HCT116 (cell line): ENCODE measurements at regions not wholly inside any gene's neighbourhood (a gene's known extent, or its start where the extent isn't known, plus 50 kb on each side); places are given as distances from the start of the nearest gene placed in this dataset.

Experiments
- ATAC-seq: fragments of 200-7000 bp; cut with Tn5 transposase; 2 replicates; pipeline ENCODE4 v1.9.1; 2020; ENCODE audit warnings: mild to moderate bottlenecking, moderate library complexity
- BruUV-seq: library from RNA; stranded (reverse); fragments of 400-500 nt; replicated peaks from 2 replicates; lab custom pipeline; 2021; lab: Mats Ljungman, UMichigan
- CTCF ChIA-PET: fragments of 300-600 bp; sonication (Branson Sonifier 250); formaldehyde crosslinking; loops from one replicate; lab custom pipeline; 2021; ENCODE audit warnings: antibody characterized with exemption; lab: Charles Lee
- POLR2A ChIA-PET: fragments of 300-600, 350-600 bp; sonication (Branson Sonifier 250); formaldehyde crosslinking; loops from one replicate; lab custom pipeline; 2021; ENCODE audit warnings: antibody characterized with exemption; lab: Charles Lee
- RAD21 ChIA-PET, 2 experiments: fragments of 300-600 bp; sonication (Branson Sonifier 250); formaldehyde crosslinking; loops; one replicate each; lab custom pipeline; 2023; ENCODE audit warnings: low total read pairs in 2 of 2; ENCODE audit not compliant: uncharacterized antibody in 2 of 2, unreplicated experiment in 2 of 2, low non-redundant PET in 1 of 2; lab: Charles Lee
- DNase-seq: peaks from one replicate; pipeline ENCODE4 v3.0.0-alpha.2; 2010; ENCODE audit warnings: low read depth, low spot score
- H2AFZ ChIP-seq: fragments of 200-600 bp; shearing (Covaris generic), sonication (generic); 2 replicates; pipeline ENCODE4 v1.6.1; 2017; ENCODE audit warnings: low read depth, mixed run types, mixed read lengths, antibody characterized with exemption, low read length; ENCODE audit not compliant: poor library complexity, severe bottlenecking
- H3K27ac ChIP-seq: 2 replicates; pipeline ENCODE4 v1.5.1; 2012; ENCODE audit warnings: low read depth, low read length
- H3K27me3 ChIP-seq: fragments of 200-600 bp; sonication (generic); 2 replicates; pipeline ENCODE4 v1.6.1; 2016; ENCODE audit warnings: mixed run types, low read length, mixed read lengths; ENCODE audit not compliant: insufficient read depth
- H3K36me3 ChIP-seq, 2 experiments: fragments of 200-500 bp in 1 of 2; fragments of 200-600 bp in 1 of 2; sonication (Bioruptor generic) in 1 of 2; sonication (generic) in 1 of 2; 2 replicates each; pipeline versions ENCODE4 v1.5.1 to v1.6.1; 2014 to 2016; ENCODE audit warnings: low read length in 2 of 2, inconsistent platforms in 1 of 2, mixed read lengths in 1 of 2, mixed run types in 1 of 2; ENCODE audit not compliant: insufficient read depth in 2 of 2, control insufficient read depth in 1 of 2
- H3K4me1 ChIP-seq, 2 experiments: fragments of 200-600 bp in 1 of 2; sonication (generic) in 1 of 2; 2 replicates each; pipeline versions ENCODE4 v1.5.1 to v1.6.1; 2012 to 2017; ENCODE audit warnings: low read length in 2 of 2, inconsistent platforms in 1 of 2, mild to moderate bottlenecking in 1 of 2, mixed read lengths in 1 of 2, mixed run types in 1 of 2, moderate library complexity in 1 of 2; ENCODE audit not compliant: insufficient read depth in 2 of 2, control insufficient read depth in 1 of 2
- H3K4me2 ChIP-seq: fragments of 200-600 bp; sonication (generic); 2 replicates; pipeline ENCODE4 v1.6.1; 2017; ENCODE audit warnings: mixed run types, low read length, mixed read lengths
- H3K4me3 ChIP-seq, 2 experiments: fragments of 200-600 bp in 1 of 2; sonication (generic) in 1 of 2; replicated peaks in 1 of 2; 2 replicates each; pipeline ENCODE4 v1.5.1; 2011 to 2016; ENCODE audit warnings: low read length in 2 of 2, control low read depth in 1 of 2, low read depth in 1 of 2, mild to moderate bottlenecking in 1 of 2, mixed read lengths in 1 of 2, mixed run types in 1 of 2
- H3K79me2 ChIP-seq: fragments of 200-600 bp; sonication (generic); 2 replicates; pipeline ENCODE4 v1.6.1; 2017; ENCODE audit warnings: mild to moderate bottlenecking, mixed run types, low read length, moderate library complexity, mixed read lengths; ENCODE audit not compliant: insufficient read depth
- H3K9ac ChIP-seq: fragments of 200-600 bp; sonication (generic); 2 replicates; pipeline ENCODE4 v1.6.1; 2016; ENCODE audit warnings: low read length, mixed read lengths
- H3K9me2 ChIP-seq: fragments of 200-600 bp; sonication (generic), shearing (Covaris generic); 2 replicates; pipeline ENCODE4 v1.6.1; 2017; ENCODE audit warnings: mixed run types, mild to moderate bottlenecking, moderate library complexity; ENCODE audit not compliant: insufficient read depth
- H3K9me3 ChIP-seq, 2 experiments: fragments of 200-500 bp in 1 of 2; fragments of 200-600 bp in 1 of 2; sonication (Bioruptor generic) in 1 of 2; sonication (generic) in 1 of 2; 2 replicates each; pipeline ENCODE4 v1.6.1; 2014 to 2017; ENCODE audit warnings: low read length in 2 of 2, mixed read lengths in 2 of 2, inconsistent platforms in 1 of 2, low read depth in 1 of 2, mild to moderate bottlenecking in 1 of 2, mixed run types in 1 of 2, moderate library complexity in 1 of 2; ENCODE audit not compliant: control insufficient read depth in 1 of 2, insufficient read depth in 1 of 2
- H4K20me1 ChIP-seq: fragments of 200-600 bp; sonication (generic), shearing (Covaris generic); 2 replicates; pipeline ENCODE4 v1.6.1; 2017; ENCODE audit warnings: mixed run types, mild to moderate bottlenecking, moderate library complexity; ENCODE audit not compliant: insufficient read depth
- EZH2 ChIP-seq: fragments of 200-600 bp; sonication (generic); IDR thresholded peaks from 2 replicates; pipeline ENCODE4 v1.6.1; 2017; ENCODE audit warnings: antibody characterized with exemption, mixed run types
- FOSL1 ChIP-seq: IDR thresholded peaks from 2 replicates; pipeline ENCODE4 v1.6.1; 2012; ENCODE audit warnings: low read depth
- REST ChIP-seq: IDR thresholded peaks from 2 replicates; pipeline ENCODE4 v1.6.1; 2012; ENCODE audit warnings: low read depth
- SRF ChIP-seq: IDR thresholded peaks from 2 replicates; pipeline ENCODE4 v1.6.1; 2012; ENCODE audit warnings: low read depth
- ZFX ChIP-seq: fragments of 450-650 bp; IDR thresholded peaks from 2 replicates; pipeline ENCODE4 v1.6.1; 2017
- intact Hi-C: fragments of 100-400 bp; cut with micrococcal nuclease; formaldehyde crosslinking; loops from 2 replicates; pipeline ENCODE4 v1.10.0; 2022
- TF ChIP-seq, protein P1 (sequence below): IDR thresholded peaks from 2 replicates; pipeline ENCODE4 v1.6.1; 2011; ENCODE audit warnings: mild to moderate bottlenecking, low read length, moderate library complexity; ENCODE audit not compliant: insufficient replicate concordance; ENCODE audit errors: extremely low read depth
- TF ChIP-seq, protein P2 (sequence below), 3 experiments: fragments of 200-600 bp in 1 of 3; sonication (generic) in 1 of 3; IDR thresholded peaks in 2 of 3; conservative IDR thresholded peaks in 1 of 3; 2 replicates each; pipeline ENCODE4 v1.5.1; 2012 to 2017; ENCODE audit warnings: low read depth in 2 of 3, low read length in 2 of 3, antibody characterized with exemption in 1 of 3, borderline replicate concordance in 1 of 3, control low read depth in 1 of 3, mild to moderate bottlenecking in 1 of 3, mixed read lengths in 1 of 3, mixed run types in 1 of 3, moderate library complexity in 1 of 3; ENCODE audit not compliant: insufficient read depth in 1 of 3

DNA sequence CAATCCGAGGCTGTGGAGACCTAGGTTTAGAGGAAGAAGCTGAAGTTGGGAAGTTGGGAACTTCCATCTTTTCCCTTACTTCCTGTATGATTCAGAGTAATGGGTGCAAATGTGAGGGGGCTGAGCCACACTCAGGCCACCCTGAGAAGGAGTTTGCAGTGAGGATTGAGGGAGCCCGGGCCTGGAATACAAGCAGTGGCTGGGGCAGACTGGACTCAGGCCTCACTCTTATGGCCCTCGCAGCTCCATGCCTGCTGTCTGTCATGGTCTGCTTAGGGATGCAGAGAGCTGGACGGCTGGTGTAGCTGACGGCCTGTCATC is 73.7 kb upstream of the RAB4A start (continued):
- TF ChIP-seq, protein P1, sequence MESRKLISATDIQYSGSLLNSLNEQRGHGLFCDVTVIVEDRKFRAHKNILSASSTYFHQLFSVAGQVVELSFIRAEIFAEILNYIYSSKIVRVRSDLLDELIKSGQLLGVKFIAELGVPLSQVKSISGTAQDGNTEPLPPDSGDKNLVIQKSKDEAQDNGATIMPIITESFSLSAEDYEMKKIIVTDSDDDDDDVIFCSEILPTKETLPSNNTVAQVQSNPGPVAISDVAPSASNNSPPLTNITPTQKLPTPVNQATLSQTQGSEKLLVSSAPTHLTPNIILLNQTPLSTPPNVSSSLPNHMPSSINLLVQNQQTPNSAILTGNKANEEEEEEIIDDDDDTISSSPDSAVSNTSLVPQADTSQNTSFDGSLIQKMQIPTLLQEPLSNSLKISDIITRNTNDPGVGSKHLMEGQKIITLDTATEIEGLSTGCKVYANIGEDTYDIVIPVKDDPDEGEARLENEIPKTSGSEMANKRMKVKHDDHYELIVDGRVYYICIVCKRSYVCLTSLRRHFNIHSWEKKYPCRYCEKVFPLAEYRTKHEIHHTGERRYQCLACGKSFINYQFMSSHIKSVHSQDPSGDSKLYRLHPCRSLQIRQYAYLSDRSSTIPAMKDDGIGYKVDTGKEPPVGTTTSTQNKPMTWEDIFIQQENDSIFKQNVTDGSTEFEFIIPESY: no peak

GRCh38 chr1:229199261-229200243 is 71.4 kb upstream of the RAB4A start:
- Histone ChIP-seq H3K27me3 (no peaks in the 10 kb centered on the region), H3K36me3 (no peaks in the 10 kb centered on the region), H4K20me1 (no peaks in the 10 kb centered on the region), H3K9me2 (no peaks in the 10 kb centered on the region), H3K4me3 (no peak overlapping the region), H3K9ac (no peak overlapping the region), H3K27ac (peak overlapping the region; percentile 5; the same call in 1 of the 2 replicates), H3K79me2 (no peaks in the 10 kb centered on the region), H2AFZ (peak overlapping the region; percentile 59), H3K9me3 (no peaks in the 10 kb centered on the region), H3K4me1 (peaks cover 15% of the 10 kb centered on the region in 2 experiments; a peak in 3 of 4 replicates), H3K4me2 (peak overlapping the region; percentile 43)
- TF ChIP-seq ZFX: no peak
- TF ChIP-seq, protein P1: no peak
- no peak for TF ChIP-seq EZH2
- TF ChIP-seq FOSL1: no peak
- TF ChIP-seq, protein P2, sequence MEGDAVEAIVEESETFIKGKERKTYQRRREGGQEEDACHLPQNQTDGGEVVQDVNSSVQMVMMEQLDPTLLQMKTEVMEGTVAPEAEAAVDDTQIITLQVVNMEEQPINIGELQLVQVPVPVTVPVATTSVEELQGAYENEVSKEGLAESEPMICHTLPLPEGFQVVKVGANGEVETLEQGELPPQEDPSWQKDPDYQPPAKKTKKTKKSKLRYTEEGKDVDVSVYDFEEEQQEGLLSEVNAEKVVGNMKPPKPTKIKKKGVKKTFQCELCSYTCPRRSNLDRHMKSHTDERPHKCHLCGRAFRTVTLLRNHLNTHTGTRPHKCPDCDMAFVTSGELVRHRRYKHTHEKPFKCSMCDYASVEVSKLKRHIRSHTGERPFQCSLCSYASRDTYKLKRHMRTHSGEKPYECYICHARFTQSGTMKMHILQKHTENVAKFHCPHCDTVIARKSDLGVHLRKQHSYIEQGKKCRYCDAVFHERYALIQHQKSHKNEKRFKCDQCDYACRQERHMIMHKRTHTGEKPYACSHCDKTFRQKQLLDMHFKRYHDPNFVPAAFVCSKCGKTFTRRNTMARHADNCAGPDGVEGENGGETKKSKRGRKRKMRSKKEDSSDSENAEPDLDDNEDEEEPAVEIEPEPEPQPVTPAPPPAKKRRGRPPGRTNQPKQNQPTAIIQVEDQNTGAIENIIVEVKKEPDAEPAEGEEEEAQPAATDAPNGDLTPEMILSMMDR (IDR thresholded peaks at IDR 0.05 in 2 of 3, conservative IDR thresholded peaks at IDR 0.05 in 1 of 3; ENCODE audit: borderline replicate concordance in 1 of 3, insufficient read depth in 1 of 3, low read depth in 2 of 3, low read length in 2 of 3): no peak
- TF ChIP-seq REST: no peak
- no peak for TF ChIP-seq SRF
- RAD21 ChIA-PET: no interaction called here
- CTCF ChIA-PET: no interaction called here
- no TSS peak for BruUV-seq
- POLR2A ChIA-PET: no interaction called here
- no peak for DNase-seq
- ATAC-seq: peak; percentile 58; the same call in 1 of the 2 replicates
- intact Hi-C loops: no loop called here
